Keratinocyte (primary cell): ENCODE measurements at regions not wholly inside any gene's neighbourhood (a gene's known extent, or its start where the extent isn't known, plus 50 kb on each side); places are given as distances from the start of the nearest gene placed in this dataset.

Experiments
- EZH2 ChIP-seq: IDR thresholded peaks from one replicate; pipeline ENCODE4 v1.6.1; 2012; ENCODE audit warnings: inconsistent platforms, mild to moderate bottlenecking, low read length, moderate library complexity
- TF ChIP-seq, protein P1 (sequence below), 3 experiments: IDR thresholded peaks in 1 of 3; conservative IDR thresholded peaks in 1 of 3; optimal IDR thresholded peaks in 1 of 3; 2 replicates in 2 of 3; 3 replicates in 1 of 3; pipeline versions ENCODE3 to v1.5.1; 2011; ENCODE audit warnings: low read length in 3 of 3, mild to moderate bottlenecking in 3 of 3, moderate library complexity in 2 of 3, control low read depth in 1 of 3, inconsistent platforms in 1 of 3; ENCODE audit not compliant: insufficient read depth in 2 of 3; ENCODE audit errors: extremely low read depth in 1 of 3

- TF ChIP-seq, protein P1, sequence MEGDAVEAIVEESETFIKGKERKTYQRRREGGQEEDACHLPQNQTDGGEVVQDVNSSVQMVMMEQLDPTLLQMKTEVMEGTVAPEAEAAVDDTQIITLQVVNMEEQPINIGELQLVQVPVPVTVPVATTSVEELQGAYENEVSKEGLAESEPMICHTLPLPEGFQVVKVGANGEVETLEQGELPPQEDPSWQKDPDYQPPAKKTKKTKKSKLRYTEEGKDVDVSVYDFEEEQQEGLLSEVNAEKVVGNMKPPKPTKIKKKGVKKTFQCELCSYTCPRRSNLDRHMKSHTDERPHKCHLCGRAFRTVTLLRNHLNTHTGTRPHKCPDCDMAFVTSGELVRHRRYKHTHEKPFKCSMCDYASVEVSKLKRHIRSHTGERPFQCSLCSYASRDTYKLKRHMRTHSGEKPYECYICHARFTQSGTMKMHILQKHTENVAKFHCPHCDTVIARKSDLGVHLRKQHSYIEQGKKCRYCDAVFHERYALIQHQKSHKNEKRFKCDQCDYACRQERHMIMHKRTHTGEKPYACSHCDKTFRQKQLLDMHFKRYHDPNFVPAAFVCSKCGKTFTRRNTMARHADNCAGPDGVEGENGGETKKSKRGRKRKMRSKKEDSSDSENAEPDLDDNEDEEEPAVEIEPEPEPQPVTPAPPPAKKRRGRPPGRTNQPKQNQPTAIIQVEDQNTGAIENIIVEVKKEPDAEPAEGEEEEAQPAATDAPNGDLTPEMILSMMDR (optimal IDR thresholded peaks at IDR 0.05 in 1 of 3, IDR thresholded peaks at IDR 0.05 in 1 of 3, conservative IDR thresholded peaks at IDR 0.05 in 1 of 3; ENCODE audit: extremely low read depth in 1 of 3, insufficient read depth in 2 of 3, low read length in 3 of 3): peak; percentile 27 to 54 (median 32)
- no peak for TF ChIP-seq EZH2
Observed at GRCh38 chr2:66270247-66270646, 164.7 kb upstream of the MEIS1 start.
